ENCODE measurements at regions not wholly inside any gene's neighbourhood (a gene's known extent, or its start where the extent isn't known, plus 50 kb on each side); places are given as distances from the start of the nearest gene placed in this dataset.

GRCh38 chr2:203596183-203596582 is 61.1 kb upstream of the RAPH1 start:
- H3K4me3 ChIP-seq (ENCODE audit: low read length), result no peak overlapping the region
- no peak for DNase-seq (ENCODE audit: low read depth)
- no peak for TF ChIP-seq CTCF (IDR thresholded peaks at IDR 0.05; ENCODE audit: insufficient read depth, low read depth, low read length, missing control alignments)

- H3K4me3 ChIP-seq (ENCODE audit: low read length), result no peak overlapping the region
- DNase-seq (ENCODE audit: low read depth), result no peak
- no peak for TF ChIP-seq CTCF (IDR thresholded peaks at IDR 0.05; ENCODE audit: insufficient read depth, low read depth, low read length, missing control alignments)
These were observed 64.4 kb upstream of the RAPH1 start for GRCh38 chr2:203599509-203599908.

GRCh38 chr2:203600286-203600685 is 65.2 kb upstream of the RAPH1 start:
- TF ChIP-seq CTCF (IDR thresholded peaks at IDR 0.05; ENCODE audit: insufficient read depth, low read depth, low read length, missing control alignments), result no peak
- no peak overlapping the region for H3K4me3 ChIP-seq (ENCODE audit: low read length)
- DNase-seq (ENCODE audit: low read depth), result no peak

- no peak for DNase-seq (ENCODE audit: low read depth)
- H3K4me3 ChIP-seq (ENCODE audit: low read length), result no peak overlapping the region
These were observed 68.6 kb upstream of the RAPH1 start for GRCh38 chr2:203603456-203604389.

GRCh38 chr2:203605302-203605701 is 70.2 kb upstream of the RAPH1 start:
- DNase-seq (ENCODE audit: low read depth), result no peak
- no peak overlapping the region for H3K4me3 ChIP-seq (ENCODE audit: low read length)
- TF ChIP-seq CTCF (IDR thresholded peaks at IDR 0.05; ENCODE audit: insufficient read depth, low read depth, low read length, missing control alignments), result no peak

More at GRCh38 chr2:203603456-203604389, 68.6 kb upstream of the RAPH1 start:
- TF ChIP-seq CTCF (IDR thresholded peaks at IDR 0.05; ENCODE audit: insufficient read depth, low read depth, low read length, missing control alignments), result no peak

- TF ChIP-seq CTCF (IDR thresholded peaks at IDR 0.05; ENCODE audit: insufficient read depth, low read depth, low read length, missing control alignments), result no peak
- DNase-seq (ENCODE audit: low read depth), result no peak
- H3K4me3 ChIP-seq (ENCODE audit: low read length), result no peak overlapping the region
These were observed 71.0 kb upstream of the RAPH1 start for GRCh38 chr2:203606051-203606450.

GRCh38 chr2:203610558-203610957 is 75.5 kb upstream of the RAPH1 start:
- no peak overlapping the region for H3K4me3 ChIP-seq (ENCODE audit: low read length)
- no peak for TF ChIP-seq CTCF (IDR thresholded peaks at IDR 0.05; ENCODE audit: insufficient read depth, low read depth, low read length, missing control alignments)
- DNase-seq (ENCODE audit: low read depth), result no peak
